NCI-H82 treated with DMSO at 0.1 percent for 48 hours (cell line): ENCODE measurements at regions not wholly inside any gene's neighbourhood (a gene's known extent, or its start where the extent isn't known, plus 50 kb on each side); places are given as distances from the start of the nearest gene placed in this dataset.
"Not testable (repeated sequence)": the region's sequence is repeated elsewhere in the genome, so short reads cannot be mapped to it uniquely, and the experiment has no call there.

Experiments
- DNase-seq: peaks from one replicate; lab custom pipeline; 2025; ENCODE audit not compliant: unreplicated experiment; lab: John Stamatoyannopoulos, UW

GRCh38 chr4:120636120-120636630, 286.4 kb downstream of the PRDM5 start:
- no peak for DNase-seq

DNA sequence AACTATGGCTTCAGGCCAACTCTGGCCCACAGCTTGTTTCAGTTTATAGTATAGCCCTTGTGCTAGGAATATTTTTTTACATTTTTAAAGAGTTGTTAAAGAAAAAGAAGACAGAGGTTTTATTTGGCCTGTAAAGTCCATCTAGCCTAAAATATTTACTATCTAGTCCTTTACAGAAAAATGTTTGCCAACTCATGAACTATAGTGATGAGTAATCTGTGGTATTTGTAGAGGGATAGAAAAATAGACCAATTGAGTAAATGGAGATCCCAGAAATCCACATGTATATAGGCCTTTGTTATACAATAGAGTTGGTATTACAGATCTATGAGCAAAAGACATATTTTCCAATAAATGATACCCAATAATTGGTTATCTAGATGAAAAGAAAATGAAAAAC, 288.7 kb downstream of the PRDM5 start:
- no peak for DNase-seq

DNA sequence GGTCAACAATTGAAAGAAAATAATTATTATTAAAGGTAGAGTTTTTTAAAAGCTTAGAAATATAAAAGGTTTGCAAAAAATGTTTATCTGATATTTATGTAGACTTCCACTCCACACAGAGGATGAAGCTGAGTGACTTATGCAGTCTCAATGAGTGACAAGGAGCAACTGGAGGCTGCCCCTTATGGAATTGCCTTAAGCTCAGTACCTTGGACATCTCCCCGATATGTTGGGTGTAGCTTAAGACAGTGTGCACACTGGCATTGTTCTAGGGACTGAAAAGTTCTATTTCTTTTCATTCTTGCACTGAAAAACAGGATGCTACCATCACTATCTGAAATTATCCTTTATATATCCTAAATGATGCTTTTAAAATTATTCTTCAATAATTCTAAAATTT, 292.1 kb downstream of the PRDM5 start:
- no peak for DNase-seq

DNA sequence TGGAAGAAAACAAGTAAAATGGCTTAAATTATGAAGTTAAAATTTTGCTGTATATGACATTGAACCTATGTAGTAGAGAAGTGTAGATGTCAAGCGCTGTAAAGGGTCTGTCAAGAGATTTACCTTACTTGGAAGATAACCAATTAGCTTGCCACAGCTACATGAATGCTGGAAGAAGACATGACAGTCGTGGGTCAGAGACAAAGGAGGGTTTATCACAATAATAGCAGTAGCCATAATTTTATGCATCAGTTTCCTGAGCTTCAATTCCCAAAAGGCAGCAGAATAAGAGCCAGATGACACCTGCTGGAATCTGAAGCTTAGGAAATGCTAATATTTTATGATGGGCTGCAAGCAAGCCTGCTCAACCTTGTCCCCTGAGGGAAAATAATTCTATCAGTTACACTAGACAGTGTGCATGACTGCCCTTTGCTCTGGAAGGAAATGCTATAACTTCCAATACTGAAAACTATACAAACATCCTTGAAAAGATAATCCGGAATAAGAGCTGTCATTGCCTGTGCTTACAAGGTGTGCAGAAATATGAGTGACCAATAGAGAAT, 292.9 kb downstream of the PRDM5 start:
- DNase-seq: no peak

- no peak for DNase-seq
Measured at GRCh38 chr4:120622601-120623000, 299.9 kb downstream of the PRDM5 start.

- no peak for DNase-seq
Measured at GRCh38 chr4:120617171-120617570, 305.4 kb downstream of the PRDM5 start.

DNA sequence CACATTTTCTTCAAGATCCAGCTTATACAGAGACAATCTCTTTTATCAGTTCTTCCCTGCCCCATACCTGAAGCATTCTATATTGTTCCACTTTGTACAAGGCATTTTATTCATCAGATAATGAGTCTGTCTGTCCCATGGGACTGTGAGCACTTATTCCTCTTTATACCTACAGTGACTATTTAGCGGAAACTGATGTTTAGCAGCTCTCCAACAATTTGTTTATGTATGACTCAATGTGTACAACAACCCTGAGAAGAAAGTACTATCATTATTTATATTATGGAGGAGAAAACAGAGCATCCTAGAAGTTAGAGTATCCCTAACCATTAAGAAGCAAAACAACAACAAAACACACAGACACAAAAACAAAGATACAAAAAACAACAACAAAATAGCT, 306.5 kb downstream of the PRDM5 start:
- no peak for DNase-seq

DNA sequence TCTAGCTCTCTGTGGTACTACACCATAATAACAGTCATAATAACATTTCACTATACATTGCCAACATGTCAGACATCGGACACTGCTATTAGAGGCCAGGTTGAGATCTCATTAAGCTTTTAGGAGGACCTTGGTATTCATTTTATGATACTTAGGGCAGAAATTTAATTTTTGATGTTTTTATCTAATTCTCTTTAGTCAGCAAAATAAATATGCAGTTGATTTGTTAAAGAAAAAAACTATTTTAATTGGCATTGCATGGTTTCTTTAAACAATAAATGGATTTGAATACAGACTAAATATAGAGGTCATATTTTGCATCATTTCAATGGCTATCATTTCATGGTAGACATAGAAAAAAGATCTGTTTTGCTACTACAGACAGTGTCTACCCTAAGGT, 308.7 kb downstream of the PRDM5 start:
- DNase-seq: no peak

DNA sequence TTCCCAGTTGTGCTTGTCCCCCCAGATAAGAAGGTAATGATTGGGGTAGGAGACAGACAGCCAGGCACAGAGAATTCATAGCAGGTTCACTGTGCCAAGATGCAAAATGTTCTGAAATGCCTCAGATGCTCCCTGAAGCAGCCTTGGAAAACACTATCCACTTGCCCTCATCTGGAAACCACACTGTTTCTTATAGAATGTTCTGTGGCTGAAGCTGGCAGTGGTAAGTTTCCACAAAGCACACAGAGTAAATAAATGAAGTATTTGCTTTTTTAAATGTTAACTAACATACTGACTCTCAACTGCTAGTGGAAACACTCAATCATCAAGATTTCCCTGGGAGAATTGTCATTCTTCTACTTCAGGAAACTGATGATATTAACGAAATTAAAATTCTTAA, 311.4 kb downstream of the PRDM5 start:
- no peak for DNase-seq

GRCh38 chr4:120591038-120591437, 331.5 kb downstream of the PRDM5 start:
- no peak for DNase-seq

DNA sequence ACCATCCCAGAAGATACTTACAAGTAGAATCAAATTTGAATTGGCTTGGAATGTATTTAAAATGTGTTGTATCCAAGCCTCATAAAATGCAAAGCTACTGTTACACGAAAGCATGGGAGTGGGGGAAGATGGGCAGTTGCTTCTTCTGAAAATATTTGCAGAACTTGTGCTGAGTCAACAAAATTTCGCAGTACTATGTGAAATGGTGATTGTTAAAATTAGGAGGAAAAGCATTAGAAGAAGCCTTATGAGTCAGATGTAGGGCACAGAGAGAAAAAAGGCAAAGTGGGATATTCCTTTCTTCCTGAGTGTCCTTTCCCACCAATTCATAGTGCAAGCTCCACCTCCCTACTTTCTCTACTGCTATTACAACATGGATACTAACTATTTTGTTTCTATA, 332.7 kb downstream of the PRDM5 start:
- DNase-seq: no peak

- no peak for DNase-seq
Measured at GRCh38 chr4:120568731-120569130, 353.8 kb downstream of the PRDM5 start.

- DNase-seq: no peak
Measured at GRCh38 chr4:120561648-120562047, 360.9 kb downstream of the PRDM5 start.

- no peak for DNase-seq
Measured at GRCh38 chr4:120557372-120557771, 365.2 kb downstream of the PRDM5 start.

DNA sequence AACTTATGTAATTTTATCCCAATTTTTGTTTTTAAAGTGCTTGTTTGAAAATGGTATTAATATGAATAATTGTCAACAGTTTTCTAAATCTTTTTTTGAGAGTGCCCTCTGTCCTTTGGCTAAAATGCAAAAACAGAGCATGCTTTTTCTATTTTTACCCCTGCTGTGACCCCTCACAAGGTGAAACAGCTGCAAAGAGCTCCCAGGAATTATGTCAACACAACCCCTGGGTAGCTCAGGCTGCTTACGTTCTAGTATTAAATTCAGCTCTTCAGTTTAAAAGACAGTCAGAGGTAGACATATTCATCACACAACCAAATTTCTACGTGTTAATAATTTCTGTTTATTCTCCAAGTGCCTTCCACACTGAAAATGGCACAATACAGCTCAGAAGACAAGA, 367.5 kb downstream of the PRDM5 start:
- no peak for DNase-seq

GRCh38 chr4:120554086-120554485, 368.4 kb downstream of the PRDM5 start:
- no peak for DNase-seq

DNA sequence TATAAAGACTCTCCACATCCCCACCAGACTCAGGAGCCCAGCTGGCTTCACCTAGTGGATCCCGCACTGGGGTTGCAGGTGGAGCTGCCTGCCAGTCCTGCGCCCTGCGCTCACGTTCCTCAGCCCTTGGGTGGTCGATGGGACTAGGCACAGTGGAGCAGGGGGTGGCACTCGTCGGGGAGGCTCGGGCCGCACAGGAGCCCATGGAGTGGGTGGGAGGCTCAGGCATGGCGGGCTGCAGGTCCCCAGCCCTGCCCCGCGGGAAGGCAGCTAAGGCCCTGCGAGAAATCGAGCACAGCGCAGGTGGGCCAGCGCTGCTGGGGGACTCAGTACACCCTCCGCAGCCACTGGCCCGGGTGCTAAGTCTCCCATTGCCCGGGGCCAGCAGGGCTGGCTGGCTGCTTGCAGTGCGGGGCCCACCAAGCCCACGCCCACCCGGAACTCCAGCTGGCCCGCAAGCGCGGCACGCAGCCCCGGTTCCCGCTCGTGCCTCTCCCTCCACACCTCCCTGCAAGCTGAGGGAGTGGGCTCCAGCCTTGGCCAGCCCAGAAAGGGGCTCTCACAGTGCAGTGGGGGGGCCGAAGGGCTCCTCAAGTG, 371.8 kb downstream of the PRDM5 start:
- not testable (repeated sequence) for DNase-seq

DNA sequence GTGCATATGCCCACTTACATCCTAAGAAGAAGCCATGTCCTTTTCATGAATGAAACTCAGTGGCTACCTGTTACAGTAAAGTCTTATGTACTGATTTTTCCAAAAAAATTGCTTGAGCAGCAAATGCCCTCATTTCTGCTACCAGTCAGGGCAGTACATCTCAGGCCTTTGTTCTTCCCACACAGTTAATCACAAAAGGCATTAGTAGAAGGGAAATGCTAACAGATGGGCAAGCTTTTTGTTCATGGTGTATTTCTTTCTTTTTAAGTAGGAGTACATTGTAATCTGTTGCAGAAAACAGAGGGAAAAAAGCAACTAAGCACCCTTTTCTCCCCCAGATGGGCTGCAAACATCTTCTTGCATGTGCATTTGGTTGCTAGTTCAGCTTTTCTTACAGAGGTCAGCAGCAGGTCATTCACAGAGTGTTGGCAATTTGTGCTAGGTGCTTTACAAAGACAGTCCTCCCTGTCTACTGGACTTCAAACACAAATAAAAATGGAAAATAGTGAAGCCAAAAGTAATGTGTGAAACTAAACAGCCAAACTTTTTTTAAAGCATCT, 373.4 kb downstream of the PRDM5 start:
- no peak for DNase-seq

GRCh38 chr4:120545391-120545790, 377.1 kb downstream of the PRDM5 start:
- no peak for DNase-seq

DNA sequence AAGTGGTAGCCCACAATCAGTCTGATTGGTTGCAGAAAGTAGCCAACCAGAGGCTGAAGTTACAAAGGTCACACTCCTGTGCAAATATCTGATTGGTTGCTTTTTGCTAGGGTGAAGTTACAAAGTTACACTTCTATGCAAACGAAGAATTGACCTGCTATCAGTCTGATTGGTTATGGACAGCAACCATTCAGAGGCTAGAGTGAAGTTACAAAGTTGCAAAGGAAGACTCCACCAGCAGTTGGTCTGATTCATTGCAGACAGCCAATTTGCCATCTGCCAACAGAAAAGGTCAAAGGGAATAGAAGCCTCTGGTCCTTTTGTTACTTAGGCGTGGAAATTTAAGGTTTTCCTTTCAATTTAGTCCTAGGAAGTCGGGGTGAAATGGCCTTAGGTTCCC, 377.7 kb downstream of the PRDM5 start:
- no peak for DNase-seq

- no peak for DNase-seq
Measured at GRCh38 chr4:120540625-120541024, 381.9 kb downstream of the PRDM5 start.

DNA sequence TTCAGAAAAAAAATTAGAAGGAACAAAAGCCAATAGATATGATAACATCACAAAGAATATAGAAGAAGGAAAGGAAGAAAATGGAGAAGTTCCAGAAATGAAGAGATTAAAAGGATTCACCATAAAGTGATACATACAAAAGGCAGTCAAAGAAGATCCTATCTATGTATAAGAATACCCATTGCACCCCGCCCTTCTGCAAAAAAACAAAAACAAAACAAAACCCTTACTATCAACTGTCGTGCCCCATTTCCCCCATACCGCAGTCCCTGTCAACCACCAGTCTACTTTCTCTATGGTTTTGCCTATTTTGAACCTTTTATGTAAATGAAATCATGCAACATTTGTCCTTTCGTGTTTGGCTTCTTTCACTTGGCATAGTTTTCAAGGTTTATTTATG, 385.6 kb downstream of the PRDM5 start:
- no peak for DNase-seq

- DNase-seq: no peak
Measured at GRCh38 chr4:120528428-120528827, 394.1 kb downstream of the PRDM5 start.
